ENCODE measurements at regions not wholly inside any gene's neighbourhood (a gene's known extent, or its start where the extent isn't known, plus 50 kb on each side); places are given as distances from the start of the nearest gene placed in this dataset.

DNA sequence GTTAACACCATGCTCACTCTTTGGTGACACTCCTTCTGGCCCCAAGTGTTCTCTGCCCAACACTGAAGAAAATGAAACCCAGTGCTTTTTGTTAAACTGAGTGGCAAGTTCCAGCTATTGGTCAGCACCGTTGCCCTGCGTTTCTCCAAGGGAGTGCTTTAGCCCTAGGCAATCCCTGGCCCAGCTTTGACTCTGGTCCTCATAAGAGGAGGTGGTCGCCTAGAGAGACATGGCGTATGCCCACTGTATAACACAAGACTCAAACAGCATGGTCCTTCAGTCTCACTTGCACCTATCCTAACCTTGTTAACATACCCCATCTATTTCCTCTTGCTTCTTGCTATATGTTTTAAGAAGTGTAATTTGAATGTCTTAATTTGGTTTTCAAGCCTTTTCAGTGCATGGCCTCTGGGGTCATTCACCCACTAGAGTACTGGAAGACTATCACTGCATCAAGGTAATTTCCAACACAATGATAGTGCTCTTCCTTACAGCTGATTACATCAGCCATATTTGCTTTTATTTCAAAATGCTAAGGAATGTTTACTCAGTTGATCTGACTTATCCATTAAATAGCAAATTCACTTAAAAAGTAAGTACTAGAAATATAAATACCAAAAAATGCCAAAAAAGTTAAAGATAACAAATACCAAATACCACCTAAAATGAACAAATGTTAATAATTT lies 190.5 kb upstream of the SOX21 start:
- Histone ChIP-seq H4K20me1 (replicated peaks; ENCODE audit: control insufficient read depth, insufficient read depth, low read length) (no peaks in the 10 kb centered on the region), H3K4me1 (replicated peaks in 1 of 2; ENCODE audit: control insufficient read depth in 2 of 2, insufficient read depth in 2 of 2, low read length in 2 of 2) (no peaks in the 10 kb centered on the region), H3K9ac (ENCODE audit: insufficient read depth in 1 of 2, low read depth in 2 of 2, low read length in 2 of 2) (no peak overlapping the region), H3K27me3 (ENCODE audit: control insufficient read depth in 2 of 2, insufficient read depth in 2 of 2, low read length in 2 of 2) (no peaks in the 10 kb centered on the region), H3K9me1 (ENCODE audit: control insufficient read depth, insufficient read depth, low read length) (no peaks in the 10 kb centered on the region), H3K79me2 (ENCODE audit: control insufficient read depth, insufficient read depth, low read length) (no peaks in the 10 kb centered on the region), H3K27ac (ENCODE audit: extremely low read depth, low read depth, low read length) (no peak overlapping the region), H2AFZ (ENCODE audit: low read depth, low read length) (no peak overlapping the region), H3K9me3 (replicated peaks; ENCODE audit: control insufficient read depth, insufficient read depth, low read depth, low read length) (no peaks in the 10 kb centered on the region), H3K36me3 (ENCODE audit: control insufficient read depth, insufficient read depth, low read length) (no peaks in the 10 kb centered on the region), H3K4me2 (ENCODE audit: insufficient read depth, low read length) (no peak overlapping the region), H3K4me3 (no peak overlapping the region)
- intact Hi-C loops (cut with micrococcal nuclease) (no loop called here), in situ Hi-C loops (cut with MboI) (no loop called here)
- ATAC-seq = no peak
- ChIA-PET POLR2A (no interaction called here), CTCF (ENCODE audit: low intra/inter-chr PET ratio) (no interaction called here)
- no peak for DNase-seq (ENCODE audit: extremely low read depth in 1 of 4, low spot score in 3 of 4)
- TF ChIP-seq TRIM24 (IDR thresholded peaks at IDR 0.05) (peak in 1 of 2 experiments; percentile 79; a peak in 1 of 4 replicates), SMAD2 (IDR thresholded peaks at IDR 0.05; ENCODE audit: low read depth, low read length) (no peak), CEBPG (CRISPR knock-in tag; IDR thresholded peaks at IDR 0.05) (no peak), CEBPG (tag; conservative IDR thresholded peaks at IDR 0.05 in 1 of 2, IDR thresholded peaks at IDR 0.05 in 1 of 2) (peak; percentile 43 to 58; a peak in 3 of 4 replicates), PML (IDR thresholded peaks at IDR 0.05; ENCODE audit: low read length) (no peak), ZBTB26 (CRISPR knock-in tag; IDR thresholded peaks at IDR 0.05) (no peak), ETV1 (tag; conservative IDR thresholded peaks at IDR 0.05; ENCODE audit: low read depth) (no peak), TBL1XR1 (IDR thresholded peaks at IDR 0.05; ENCODE audit: low read length in 2 of 2) (no peak)
- TF ChIP-seq, protein P1, sequence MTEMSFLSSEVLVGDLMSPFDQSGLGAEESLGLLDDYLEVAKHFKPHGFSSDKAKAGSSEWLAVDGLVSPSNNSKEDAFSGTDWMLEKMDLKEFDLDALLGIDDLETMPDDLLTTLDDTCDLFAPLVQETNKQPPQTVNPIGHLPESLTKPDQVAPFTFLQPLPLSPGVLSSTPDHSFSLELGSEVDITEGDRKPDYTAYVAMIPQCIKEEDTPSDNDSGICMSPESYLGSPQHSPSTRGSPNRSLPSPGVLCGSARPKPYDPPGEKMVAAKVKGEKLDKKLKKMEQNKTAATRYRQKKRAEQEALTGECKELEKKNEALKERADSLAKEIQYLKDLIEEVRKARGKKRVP (CRISPR knock-in tag; IDR thresholded peaks at IDR 0.05) = peak; percentile 59; the same call in 1 of the 2 replicates
- FAIRE-seq = no peak
- no TSS peak for BruUV-seq (replicated peaks)
- 9% methylated on average over 4 of the region's 4 CpGs for WGBS (ENCODE audit: insufficient coverage, low coverage, missing lambda C conversion rate)

Measured in K562 (cell line).